HG02981 (cell line): ENCODE measurements at regions not wholly inside any gene's neighbourhood (a gene's known extent, or its start where the extent isn't known, plus 50 kb on each side); places are given as distances from the start of the nearest gene placed in this dataset.

Source experiments
- ATAC-seq: cut with Tn5 transposase; IDR thresholded peaks from one replicate; pipeline ENCODE4 v1.9.1; 2021; ENCODE audit warnings: mild to moderate bottlenecking, moderate library complexity; ENCODE audit not compliant: unreplicated experiment

DNA sequence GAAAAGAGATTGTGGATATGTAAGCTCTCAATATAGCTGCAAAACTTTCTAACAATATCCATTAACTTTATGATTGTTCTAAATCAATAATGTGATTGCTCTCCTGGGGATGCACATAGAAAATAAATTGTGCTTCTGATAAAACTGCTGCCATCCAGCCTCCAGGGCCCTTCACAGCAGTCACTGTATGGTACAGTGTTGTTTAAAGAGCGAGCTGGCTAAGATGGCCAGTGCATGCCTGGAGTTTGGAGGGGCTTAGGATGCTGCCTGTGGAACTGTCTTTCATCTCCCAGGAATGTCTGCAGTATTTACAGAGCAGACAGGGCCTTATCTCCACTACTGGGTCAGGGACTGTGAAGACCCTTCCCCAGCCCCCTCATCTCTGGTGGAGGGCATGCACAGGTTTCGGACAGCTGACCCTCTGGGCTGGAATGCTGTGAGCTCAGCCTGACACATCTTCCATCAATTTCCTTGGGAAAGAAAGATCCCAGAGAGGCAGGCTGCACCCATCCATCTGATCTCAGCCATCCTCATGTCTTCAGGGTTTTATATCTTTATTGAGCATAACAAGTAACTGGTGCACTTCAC lies 137.0 kb downstream of the PLPP3 start:
- no peak for ATAC-seq

GRCh38 chr1:56441601-56442000 lies 137.8 kb downstream of the PLPP3 start:
- ATAC-seq, result no peak

DNA sequence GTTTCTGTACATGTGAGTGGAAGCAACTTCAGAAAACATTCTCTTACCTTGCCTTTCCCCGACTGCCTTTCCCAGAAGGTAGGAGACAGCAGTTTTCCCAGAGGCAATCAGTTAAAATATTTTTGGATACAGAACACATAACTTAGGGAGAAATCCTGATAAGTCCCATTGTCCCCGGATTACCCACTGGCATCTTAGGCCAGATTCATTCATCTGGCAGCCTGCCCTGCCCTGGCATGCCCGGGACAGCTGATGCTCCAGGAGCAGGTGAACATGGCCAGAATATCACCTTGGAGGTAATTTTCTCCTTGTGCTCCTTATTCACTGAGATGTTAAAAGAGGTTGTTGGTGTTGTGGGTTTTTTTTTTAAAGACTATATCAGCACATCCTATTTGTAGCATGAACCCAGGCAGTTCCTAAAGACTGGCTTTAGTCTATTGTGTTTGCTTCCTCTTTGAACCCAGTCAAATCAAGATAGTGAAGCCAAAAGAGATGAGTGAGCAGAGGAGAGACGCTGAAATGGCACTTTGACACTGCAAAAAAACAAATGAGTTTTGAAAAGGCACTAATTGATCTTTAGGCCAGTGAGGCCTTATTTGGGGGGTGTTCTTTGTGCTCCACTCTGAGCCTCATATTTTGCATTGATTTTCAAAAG lies 139.6 kb downstream of the PLPP3 start:
- no peak for ATAC-seq

- no peak for ATAC-seq
Measured at GRCh38 chr1:56438901-56439551, 140.3 kb downstream of the PLPP3 start.

DNA sequence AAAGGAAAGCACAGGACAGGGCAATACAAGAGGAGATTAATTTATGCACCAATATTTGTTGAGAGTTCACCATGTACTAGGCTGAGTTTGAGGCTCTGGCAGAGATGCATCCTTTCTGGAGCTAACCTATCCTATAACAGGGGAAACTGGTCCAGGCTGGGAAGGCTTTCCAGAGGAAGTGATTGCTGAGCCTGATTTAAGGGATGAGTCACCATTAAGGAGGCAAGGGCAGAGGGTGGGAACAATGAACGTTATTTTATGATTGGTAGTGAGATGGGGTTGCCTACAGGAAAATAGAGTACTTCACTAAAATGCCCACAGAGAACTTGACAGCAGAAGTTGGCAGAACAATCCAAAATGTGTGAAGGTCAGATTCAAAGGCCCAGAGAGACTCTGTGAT lies 141.4 kb downstream of the PLPP3 start:
- ATAC-seq, result no peak

DNA sequence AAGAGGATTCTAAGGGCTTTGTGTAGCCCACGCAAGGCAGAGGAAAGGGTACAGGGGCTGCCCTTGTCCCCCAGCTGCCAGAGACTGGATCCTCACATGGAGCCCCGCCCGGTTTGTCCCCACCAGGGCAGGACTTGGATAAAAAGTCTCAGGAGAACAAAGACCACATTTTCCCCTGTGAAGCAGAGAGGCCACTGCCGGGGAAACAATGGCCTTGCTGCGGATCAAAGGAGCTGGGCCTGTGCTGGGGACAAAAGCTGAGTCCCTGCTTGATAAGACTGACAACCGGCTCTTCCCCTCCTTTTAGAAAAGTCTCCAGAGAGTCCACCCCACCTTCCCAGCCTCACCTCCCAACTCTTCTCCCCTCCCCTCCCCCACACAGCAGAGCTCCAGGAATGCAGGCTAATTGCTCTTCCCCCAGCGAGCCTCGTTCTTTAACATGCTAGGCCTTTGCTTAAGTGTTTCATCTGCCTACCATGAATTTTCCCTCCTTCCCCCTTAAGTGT lies 142.4 kb downstream of the PLPP3 start:
- ATAC-seq, result no peak

DNA sequence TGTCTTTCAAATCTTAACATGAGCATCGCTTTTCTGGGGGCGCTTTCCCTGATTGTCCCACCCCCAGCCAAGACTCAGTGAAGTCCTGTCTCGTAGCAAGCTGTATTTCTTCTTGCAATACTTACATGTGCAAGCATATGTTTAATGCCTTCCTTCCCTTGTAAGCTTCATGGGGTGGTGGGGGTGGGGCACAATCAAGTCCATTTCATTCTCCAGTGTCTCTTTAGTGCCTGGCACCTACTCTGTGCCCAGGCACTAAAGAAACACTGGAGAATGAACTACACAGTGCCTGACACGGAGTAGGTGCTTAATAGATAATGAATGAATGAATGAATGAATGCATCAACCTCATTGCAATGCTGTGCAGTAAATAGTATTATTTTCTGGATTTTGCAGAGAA lies 143.1 kb downstream of the PLPP3 start:
- ATAC-seq, result no peak

DNA sequence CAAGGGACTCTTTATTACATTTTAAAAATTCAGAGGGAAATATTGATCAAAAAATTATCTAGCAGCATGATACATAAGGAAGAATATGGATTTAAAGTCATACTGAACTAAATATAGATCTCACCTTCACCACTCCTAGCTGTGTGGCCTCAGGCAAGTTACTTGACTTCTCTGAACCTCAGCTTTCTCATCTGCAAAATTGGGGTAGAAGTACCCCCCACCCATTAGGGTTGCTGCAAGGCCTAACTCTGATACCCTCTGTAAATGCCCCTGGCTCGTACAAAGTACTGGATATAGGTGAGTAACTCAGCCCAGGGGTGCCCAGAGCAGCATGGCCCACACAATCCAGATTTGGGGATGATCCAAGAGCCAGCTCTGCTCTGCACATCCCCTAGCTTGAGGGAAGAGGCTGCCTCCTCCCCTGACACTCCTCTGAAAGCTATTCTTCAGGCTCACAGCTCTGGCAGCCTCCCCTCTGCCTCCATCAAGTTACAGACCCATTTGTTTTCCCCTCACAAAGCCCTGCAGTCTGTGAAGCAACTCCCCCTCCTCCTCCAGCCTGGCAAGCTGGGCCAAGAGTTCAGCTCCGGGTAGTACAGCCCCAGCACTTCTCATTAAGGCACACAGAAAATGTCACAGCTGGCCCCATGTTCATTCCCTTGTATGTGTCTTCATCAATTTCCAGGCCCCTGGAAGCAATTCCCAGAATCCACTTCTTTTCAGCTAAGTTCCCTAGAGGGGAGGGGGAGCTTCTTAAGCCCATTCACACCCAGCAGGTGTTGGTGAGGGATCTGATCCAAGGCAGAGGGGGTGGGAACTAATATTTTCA lies 143.7 kb downstream of the PLPP3 start:
- no peak for ATAC-seq

GRCh38 chr1:56434740-56435139 lies 144.6 kb downstream of the PLPP3 start:
- no peak for ATAC-seq

GRCh38 chr1:56434025-56434424 lies 145.3 kb downstream of the PLPP3 start:
- no peak for ATAC-seq

GRCh38 chr1:56433056-56433577 lies 146.2 kb downstream of the PLPP3 start:
- no peak for ATAC-seq

DNA sequence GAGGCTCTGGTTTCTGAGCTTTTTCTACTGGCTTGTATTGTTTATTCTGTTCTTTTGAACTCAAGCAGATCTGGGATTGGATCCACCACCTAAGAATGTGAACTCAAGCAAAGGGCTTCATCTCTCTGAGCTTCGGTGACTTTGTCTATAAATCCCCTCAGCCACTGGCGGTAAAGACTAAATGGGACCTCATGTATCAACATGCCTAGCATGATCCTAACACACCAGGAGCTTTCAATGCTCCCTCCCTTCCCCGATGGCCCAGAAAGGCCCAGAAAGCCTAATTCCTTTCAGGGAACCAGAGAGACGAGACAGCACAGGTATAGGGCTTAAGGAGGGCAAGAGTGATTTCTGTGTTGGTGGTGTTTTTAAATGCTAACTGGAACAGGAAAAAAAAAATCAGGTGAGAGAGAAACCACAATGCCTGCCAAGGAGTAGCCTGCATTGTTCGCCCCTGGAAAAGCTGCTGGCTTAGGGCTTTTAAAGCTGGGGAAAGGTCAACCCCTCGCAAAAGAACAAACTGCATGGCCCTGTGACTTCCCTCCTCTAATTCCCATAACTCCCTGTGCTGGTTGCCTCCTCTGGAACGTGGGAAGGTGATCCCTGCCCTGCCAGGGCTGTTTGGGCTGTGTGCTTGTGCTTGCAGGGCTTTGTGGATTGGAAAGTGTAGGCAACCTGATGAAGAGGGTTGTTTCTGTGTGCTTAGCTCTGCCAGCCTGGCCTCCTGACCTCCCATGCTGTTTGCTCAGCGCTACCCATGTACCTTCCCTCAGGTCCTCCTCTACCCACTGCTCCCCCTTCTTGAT lies 147.0 kb downstream of the PLPP3 start:
- ATAC-seq, result no peak

- ATAC-seq, result no peak
Measured at GRCh38 chr1:56430141-56430839, 149.1 kb downstream of the PLPP3 start.

- ATAC-seq, result no peak
Measured at GRCh38 chr1:56429288-56429687, 150.1 kb downstream of the PLPP3 start.

GRCh38 chr1:56426587-56427381 lies 152.6 kb downstream of the PLPP3 start:
- no peak for ATAC-seq

DNA sequence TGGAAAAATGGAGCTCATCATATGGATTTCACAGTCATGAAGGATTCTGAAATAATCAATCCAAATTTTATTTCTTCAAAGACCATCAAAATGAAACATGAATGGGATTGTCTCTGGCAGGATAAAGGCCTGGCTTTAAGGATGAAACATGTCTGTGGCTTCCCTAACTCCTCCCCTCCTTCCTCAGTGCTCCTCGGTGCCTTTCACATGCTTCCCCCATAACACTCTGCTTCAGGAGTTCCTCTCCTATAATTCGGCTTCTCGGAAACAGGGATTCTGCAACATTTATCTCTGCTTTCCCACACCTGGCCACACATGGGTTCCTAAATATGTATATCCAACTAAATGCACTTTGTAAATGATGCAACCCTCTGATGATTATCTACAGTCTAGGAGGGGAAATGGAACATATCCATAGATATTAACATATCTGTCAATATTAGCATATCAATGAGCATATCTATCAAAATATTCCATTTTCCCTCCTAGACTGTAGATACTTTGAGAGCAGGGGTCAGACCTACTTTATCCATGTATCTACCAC lies 153.8 kb downstream of the PLPP3 start:
- ATAC-seq, result no peak

DNA sequence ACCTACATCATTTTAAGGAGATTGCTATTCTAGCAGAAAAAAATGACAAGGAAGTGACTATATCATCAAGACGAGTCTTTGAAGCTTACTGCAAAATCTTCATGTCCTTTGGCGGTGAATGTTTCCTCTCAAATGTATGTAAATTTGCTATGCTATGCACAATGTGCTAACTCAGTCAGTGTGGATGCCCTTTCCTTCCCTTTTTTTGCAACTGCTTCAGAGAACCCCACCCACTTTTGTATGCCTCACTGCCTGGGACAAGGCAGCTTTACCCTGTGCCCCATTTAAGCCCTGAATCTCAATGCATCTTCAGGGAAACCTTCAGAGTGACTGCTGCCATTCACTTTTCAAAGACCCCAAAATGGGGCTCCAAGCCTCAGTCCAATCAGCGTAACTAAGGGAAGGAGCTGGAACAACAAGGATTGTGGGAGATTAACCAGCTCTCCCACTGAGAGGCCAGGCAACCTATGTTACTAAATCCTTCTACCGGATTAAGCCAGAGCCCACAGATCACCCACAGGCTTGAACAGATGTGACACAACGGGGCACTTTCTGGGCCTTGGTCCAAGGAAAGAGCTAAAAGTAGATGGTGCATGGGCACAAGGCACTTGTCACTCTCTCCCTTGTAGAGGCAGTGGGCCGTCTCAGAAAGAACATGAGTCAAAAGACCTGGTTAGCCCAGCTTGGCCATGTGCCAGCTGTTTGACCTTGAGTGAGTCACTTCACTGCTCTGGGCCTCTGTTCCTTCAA lies 154.4 kb downstream of the PLPP3 start:
- ATAC-seq, result no peak

GRCh38 chr1:56423716-56424115 lies 155.6 kb downstream of the PLPP3 start:
- no peak for ATAC-seq
